IPS DF 19.7 (cell line): ENCODE measurements at regions not wholly inside any gene's neighbourhood (a gene's known extent, or its start where the extent isn't known, plus 50 kb on each side); places are given as distances from the start of the nearest gene placed in this dataset.

Experiments
- DNase-seq: peaks from one replicate; pipeline ENCODE4 v3.0.0-alpha.2; 2013; ENCODE audit warnings: low read depth, low spot score

DNA sequence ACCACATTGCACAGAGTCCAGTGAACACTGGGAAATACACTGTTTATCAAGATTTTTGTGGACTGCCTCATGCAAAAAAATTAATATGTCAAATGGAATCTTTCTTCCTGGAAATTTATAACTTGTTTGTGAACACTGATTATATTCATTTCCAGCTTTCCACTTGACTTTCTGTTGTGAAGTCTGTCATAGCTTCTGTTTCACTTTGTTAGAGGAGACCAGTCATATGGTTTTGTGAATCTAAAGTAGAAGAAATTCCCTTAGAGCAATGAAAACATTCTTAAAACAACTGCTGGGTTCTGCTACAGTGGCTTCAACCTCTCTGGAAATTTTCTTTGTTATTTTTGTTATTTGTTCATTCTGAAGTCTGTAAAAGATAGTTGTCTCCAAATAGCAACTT lies 349.5 kb upstream of the NFE2L3 start:
- no peak for DNase-seq

DNA sequence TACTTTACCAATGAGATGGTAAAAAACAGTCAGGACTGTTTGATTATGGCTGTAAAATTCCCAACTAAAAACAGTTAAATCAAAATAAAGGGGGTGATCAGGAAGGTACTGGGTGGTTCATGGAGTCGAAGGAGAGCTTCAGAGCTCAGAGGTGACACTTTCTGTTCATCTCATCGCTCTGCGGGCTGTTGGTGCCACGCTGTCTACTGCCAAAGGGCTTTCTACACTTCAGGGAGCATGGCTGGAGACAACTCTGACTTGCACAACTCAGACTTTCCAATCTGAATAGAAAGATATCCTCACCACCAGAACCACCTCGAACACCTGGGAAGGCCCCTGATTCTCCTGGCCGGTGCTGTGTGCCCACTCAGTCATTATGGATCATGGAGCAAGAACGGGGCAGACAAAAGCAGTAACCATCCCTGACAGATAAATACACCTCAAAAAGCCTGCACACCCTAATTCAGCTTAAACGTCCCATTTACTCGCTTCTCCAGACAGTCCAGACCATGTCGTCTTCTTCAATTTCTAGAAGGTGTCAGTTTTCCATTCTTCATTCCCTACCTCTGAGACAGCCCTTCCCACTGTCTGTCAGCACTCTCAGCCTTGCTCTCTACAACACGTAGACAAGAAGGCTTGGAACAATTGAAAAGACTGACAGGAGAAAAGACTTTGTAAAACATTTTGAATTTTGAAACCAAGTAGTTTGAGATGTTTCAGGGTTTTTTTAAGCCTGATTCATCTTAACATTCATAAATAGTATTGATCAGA lies 348.7 kb upstream of the NFE2L3 start:
- DNase-seq = no peak

DNA sequence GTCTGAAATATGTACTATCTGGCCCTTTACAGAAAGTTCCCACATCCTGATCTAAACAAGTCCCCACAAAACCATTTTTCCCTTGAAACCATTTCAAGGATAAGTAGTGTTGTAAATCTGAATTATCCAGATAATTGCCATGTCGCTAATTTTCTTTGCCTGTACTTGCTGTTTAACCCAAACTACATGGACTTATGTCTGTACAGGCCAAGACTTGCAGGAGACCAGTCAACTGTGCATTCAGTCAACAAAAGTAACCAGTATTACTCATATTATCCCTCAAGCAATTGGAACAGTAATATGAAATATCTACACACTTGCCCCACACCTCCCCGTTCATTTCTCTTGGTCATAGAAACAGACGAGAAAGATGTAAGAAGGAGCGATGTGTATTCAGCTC lies 347.8 kb upstream of the NFE2L3 start:
- DNase-seq = no peak

DNA sequence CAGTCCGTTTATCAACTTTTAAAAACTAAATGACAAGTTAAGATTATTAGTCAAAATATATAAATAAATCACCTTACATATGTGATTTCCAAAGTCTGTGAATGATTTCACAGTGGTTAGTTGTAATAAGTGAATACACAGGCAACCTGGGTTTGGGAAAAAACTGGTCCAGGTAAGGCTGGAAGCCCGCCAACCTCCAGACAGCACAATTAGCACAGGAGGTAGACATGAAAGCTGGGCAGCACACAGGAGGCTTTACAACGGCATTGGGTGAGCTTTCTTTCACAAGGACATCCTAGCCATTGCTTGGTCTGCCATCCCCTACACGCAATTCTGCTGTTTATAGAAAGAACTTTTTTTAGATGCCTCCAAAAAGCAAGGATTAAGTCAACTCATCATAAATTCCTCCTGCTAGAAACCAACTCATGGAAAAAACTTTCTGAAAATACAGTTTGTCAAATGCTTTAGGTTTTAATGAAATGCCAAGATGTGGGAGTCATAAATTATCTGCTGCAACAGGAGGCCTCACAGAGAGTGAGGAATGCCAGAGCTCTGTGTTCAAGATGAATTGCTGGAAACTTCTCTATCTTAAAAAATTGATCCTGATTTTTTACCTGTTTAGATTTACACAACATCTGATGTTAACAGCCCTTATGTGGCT lies 346.8 kb upstream of the NFE2L3 start:
- no peak for DNase-seq

DNA sequence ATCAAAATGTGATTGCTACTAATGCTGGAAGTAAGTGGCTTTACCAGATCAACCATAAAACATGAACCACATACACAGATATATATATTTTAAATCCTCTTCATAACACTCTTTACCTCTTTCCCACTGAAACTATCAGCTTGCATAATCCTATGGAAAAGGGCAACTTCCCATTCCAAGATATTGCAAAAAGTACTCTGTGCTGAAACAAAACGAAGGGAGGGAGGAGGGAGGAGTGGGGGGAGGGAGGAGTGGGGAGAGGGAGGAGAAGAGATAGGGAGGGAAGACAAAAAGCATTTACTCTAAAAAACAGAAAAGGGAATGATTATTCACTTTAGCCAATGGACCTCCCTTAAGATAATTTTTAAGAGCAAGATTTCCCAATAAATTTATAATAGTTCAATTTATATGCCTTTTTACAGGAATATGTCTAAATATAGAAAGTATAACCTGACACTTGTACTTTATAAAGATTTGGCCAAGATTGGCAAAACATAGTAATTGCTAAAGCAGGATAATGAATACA lies 344.8 kb upstream of the NFE2L3 start:
- no peak for DNase-seq

DNA sequence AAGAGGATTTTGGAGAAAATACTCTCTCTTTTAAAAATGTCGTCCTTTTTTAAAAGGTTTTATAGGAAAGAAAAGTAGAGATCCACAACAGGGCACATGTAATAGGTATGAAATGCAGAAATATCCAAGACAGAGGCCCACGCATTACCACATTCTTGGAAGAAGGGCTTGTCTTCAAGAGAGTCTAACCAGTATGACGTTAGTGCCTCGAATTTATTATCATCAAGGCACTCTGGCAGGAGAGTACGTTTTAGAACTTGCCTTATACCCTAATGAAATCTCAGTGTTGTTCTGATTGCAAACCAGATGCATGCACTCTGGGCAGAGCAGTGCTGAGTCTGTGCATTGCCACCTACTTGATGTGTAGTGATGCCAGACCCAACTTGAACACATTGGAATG lies 342.6 kb upstream of the NFE2L3 start:
- DNase-seq = no peak

DNA sequence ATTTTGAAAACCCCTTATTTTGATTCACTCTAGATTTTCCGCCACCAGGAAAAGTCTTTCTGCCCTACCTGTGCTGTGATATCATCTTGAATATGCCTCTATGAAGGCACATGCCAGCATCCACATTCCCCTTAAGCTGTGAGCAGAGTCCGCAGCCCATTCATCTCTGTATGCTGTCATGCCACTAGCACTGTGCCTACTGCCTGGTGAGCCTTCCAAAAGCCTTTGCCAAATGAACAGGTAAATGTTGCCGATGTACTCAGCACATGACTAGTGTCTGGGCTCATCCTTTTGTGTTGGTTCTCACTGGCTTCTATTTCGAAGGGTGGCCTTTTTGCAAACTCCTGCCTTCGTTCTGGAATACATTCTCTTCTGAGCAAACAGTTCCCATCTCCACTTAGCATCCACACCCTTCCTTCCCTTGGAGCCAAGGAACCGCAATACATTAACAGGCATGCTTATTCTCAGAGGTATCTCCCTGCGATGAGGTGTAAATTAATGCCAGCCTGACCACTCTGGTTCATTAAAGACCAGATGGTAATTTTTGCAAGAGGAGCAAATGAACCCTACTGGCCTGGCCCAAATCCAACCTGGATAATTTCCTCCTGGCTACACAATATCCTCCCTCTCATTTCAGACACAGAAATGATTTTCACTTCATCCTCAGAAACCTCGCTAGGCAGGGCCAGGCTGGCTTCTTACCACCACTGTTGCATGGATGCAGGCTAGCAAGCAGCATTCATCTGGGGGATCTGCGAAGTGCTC lies 339.7 kb upstream of the NFE2L3 start:
- no peak for DNase-seq

DNA sequence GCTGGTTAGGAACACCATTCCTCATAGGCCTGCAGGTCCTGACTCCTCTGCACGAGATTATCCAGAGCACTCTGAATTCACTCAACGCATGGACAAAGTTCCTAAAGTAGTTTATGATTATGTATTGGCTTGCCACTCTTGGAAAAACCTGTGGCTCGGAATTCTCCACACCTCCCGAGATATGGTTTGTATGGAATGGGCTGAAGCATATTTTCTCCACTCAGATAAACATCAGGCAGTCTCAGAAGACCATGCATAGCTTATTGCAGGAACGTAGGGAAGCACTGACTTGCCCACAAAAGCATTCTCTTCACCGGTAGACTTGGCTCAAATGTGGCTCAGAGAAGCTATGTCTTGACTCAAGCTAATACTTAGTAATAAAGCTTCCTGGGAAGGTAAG lies 338.6 kb upstream of the NFE2L3 start:
- DNase-seq = no peak

DNA sequence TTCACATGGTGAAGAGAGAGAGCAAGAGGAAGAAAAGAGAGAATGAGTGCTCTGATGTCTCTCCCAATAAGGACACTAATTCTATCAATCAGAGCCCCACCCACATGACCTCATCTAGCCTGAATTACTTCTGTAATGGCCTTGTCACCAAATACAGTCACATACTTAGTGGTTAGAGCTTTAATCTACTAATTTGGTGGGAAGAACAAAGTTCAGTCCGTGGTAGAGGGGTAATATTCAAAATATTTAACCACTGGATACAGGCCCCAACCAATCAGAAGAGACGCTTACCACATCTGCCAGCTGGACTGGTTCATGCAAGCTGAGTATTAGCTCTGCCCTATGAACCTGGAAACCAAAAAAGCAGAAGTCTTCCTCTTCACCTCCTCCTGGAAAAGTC lies 336.3 kb upstream of the NFE2L3 start:
- DNase-seq = no peak

DNA sequence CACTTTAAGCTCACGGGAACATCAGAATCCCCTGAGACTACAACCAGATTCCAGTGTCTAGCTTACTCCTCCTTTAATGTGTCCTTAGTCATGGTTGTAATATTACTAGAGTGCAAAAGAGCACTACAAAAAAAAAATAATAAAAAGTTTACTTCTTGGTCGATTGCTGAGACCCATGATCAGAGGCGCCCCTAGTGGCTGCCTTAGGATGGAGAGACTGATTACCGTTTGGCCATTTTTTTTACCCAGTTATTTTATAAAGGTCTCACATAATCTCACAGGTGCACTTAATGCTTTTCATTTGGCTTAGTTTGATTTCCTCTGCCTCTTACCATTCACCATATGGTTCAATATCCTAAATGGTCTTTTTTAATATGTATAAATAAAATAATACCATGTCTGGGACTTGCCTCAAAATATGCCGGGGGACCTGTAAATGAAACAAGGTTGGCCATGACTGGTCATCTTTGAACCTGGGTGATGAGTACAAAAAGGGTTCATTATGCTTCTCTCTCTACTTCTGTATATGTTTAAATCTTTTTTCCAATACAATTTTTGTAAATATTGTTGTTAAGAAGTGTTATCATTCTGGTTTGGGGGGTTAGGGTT lies 331.5 kb upstream of the NFE2L3 start:
- no peak for DNase-seq

DNA sequence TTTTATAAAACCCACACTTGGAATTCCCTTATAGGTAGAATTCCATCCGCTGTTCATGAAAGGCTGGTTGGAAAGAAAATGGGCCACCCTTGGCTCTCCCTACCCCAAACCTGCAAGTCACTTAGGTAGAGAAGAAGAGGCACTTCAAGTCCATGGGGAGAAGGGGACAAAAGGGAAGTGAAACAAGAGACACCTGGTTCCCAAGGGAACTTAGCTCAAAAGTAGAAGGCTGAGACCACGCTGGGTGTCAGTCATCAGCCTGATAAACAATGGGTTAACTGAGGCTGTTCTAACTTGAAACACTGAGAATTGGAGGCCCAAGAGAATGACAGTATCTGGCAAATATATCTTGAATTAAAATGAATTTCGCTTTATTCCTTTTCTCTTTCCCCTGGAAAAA lies 330.8 kb upstream of the NFE2L3 start:
- DNase-seq = no peak

DNA sequence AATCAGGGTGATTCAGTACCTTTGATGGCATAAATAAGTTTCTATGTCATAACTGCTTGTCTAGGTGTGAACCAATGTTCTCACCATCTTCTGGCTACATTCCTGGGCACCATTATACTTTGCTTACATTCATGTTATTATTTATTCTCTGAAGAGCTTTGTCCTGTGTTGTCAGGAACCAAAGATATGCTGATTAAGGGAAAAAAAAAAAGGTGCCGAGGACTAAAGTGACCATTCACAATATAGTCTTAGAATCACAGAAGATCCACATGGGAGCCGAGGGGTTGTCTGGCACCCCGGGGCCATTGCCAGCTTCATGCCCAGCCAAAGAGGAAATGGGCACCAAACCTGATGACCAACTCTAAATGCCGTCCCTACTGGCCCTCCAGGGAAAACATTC lies 329.2 kb upstream of the NFE2L3 start:
- DNase-seq = no peak

DNA sequence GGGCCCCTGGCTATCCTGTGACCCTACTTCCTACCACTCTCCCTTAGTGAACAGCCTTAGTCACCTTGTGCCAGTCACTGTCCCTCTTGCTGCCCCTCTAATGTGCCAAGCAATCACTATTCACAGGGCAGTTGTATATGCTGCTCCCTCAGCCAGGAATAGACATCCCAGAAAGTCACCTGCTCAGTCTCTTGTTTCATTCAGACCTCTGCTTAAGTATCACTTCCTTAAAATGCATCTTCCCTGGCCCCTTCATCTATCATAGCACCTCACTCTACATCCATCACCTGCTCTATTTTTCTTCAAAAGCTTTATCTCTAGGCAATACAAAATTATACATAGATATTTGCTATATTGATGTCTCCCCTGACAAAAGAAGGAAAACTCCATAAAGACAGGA lies 328.4 kb upstream of the NFE2L3 start:
- DNase-seq = no peak

DNA sequence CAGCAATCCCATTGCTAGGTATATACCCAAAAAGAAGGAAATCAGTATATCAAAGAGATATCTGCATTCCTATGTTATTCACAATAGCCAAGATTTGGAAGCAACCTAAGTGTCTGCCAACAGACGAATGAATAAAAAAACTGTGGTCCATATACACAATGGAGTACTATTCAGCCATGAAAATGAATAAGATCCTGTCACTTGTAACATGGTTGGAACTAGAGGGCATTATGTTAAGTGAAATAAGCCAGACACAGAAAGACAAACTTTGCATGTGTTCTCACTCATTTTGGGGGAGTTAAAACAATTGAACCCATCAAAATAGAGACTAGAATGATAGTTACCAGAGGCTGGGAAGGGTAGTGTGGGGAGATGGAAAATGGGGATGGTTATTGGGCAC lies 323.5 kb upstream of the NFE2L3 start:
- no peak for DNase-seq

DNA sequence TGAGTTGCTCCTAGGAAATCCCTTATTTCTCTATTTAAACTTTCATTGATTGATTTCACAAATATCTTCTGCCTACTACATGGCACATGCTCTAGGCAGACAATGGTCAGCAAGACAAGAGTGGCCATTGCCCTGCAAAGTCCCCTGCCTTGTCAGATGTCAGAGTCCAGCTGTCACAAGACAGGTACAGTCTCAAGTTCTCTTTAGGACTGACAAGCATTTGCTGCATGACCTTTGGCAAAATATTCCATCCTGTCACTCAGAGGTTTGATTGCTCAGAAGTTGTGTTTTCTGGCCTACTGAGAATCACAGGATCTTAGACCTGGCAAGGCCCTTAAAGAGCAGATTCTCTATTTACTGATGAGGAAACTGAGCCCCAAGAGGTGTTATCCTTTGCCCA lies 322.3 kb upstream of the NFE2L3 start:
- DNase-seq = no peak

DNA sequence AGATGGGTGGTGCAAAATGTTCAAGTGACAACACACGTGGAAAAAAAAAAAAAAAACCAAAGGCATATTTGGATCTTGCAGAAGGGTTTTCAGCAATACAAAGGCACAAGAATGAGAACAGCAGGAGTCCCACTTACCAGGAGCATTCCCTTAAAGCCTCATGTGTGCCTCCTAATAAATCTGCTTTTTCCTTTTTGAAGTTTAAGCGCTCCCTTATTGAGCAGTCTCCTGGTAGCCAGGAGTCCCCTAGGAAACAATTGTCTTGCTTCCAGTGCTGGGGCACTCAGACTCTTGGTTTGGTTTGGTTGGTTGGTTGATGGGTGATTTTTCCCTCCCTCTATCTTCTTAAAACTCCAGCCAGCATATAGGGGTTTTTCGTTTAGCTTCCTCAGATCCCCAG lies 321.8 kb upstream of the NFE2L3 start:
- DNase-seq = no peak

DNA sequence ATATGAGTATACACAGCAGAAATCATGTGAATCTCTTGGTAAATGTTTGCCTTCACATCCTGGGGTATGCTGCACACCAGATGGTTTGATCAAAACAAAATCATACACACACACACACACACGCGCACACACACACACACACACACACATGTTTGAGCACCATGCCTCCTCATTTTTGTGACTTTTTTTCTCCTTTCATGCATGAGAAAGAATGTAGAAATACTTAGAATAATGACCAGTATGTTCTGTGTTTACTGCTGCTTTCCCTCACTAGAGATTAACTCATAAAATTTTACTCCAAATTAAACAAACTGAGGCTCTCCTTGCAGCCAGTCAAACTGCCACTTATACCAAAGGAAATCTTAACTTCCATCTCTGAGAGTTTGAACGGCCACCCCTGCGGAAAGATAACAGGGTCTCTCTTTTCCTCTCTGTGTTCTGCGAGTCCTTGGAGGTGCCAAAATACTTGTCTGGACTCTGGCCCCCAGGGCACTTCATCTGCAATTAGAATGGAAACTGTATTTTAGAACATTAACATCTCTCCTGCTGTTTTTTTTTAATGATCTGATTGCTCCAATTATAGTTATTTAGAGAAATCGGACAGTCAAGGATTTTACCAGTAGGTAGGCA lies 320.8 kb upstream of the NFE2L3 start:
- DNase-seq = no peak

DNA sequence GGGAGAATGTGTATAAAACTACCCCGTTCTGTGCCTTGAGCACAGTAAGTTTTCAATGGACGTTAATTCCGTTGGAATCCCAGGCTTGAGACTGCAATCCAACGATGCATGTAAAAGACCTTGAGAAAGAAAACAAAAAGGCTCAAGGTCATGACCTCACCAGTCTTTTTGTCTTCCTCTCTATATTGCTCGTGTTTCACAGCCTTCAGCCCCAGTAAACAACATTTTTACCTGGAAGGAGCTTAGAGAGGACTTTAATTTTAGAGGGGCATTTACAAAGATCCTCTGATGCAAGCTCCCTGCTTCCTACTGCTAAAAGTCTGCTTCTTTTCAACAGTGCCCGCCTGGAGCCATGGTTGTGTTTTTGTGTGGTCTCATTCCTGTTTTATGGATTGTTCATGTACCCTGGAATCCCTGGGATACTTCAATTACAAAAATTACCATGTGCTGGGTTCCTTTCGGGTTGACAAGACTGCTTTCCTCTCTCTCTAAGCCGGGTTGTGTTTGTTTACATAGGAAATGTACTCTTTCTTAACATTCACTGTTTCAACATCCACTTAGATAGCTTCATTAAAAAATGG lies 320.1 kb upstream of the NFE2L3 start:
- no peak for DNase-seq

DNA sequence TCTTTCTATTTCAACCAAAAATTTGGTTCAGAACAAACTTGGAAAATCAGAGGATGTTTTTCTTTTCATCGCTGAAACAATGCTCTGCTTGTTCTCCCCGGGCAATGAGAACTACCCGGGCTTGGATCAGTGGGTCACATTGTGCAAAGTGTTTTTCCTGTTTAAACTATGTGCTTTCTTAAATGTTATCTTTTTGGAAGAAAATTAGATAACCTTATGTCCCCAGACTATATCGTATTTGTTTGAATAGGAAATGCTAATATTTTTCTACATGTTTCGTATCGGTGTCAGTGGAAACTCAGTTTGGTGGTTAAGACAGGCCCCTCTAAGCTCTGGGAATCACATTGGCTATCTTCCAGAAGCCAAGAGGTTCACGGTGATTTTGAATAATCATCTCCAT lies 319.5 kb upstream of the NFE2L3 start:
- no peak for DNase-seq

DNA sequence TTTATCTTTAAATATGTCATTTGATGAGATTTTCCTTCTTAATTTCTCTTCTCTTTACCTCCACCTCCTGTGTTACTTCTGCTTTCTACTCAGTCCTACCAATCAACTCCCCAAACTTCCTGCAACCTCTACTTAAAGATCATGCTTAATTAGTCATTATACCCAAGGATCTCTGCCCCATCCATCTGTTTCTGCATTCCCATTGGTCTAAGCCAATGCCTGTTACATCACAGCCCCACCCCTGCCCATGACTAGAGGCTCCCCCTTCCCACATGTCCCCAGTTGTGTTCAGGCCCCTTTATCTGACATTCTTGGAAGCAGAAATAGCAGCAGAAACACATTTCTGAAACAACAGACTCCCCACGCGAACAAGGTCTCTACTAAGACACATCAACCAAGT lies 319.1 kb upstream of the NFE2L3 start:
- no peak for DNase-seq

DNA sequence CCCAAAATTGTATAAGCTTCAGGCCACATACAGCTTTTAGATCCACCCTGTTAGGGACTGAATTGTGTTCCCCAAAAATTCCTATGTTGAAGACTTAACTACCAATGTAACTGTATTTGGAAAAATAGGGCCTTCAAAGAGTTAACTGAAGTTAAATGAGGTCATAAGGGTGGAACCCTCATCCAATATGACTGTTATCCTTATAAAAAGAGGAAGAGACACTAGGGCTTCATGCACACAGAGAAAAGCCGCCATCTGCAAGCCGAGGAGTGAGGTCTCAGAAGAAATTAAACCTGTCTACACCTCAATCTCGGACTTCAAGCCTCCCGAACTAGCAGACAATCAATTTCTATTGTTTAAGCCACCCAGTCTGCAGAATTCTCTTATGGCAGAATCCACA lies 317.9 kb upstream of the NFE2L3 start:
- DNase-seq = no peak
